HG03159 (cell line): ENCODE measurements at regions not wholly inside any gene's neighbourhood (a gene's known extent, or its start where the extent isn't known, plus 50 kb on each side); places are given as distances from the start of the nearest gene placed in this dataset.

Source experiments
- ATAC-seq: cut with Tn5 transposase; IDR thresholded peaks from one replicate; pipeline ENCODE4 v1.9.1; 2021; ENCODE audit warnings: mild to moderate bottlenecking, moderate library complexity; ENCODE audit not compliant: unreplicated experiment

DNA sequence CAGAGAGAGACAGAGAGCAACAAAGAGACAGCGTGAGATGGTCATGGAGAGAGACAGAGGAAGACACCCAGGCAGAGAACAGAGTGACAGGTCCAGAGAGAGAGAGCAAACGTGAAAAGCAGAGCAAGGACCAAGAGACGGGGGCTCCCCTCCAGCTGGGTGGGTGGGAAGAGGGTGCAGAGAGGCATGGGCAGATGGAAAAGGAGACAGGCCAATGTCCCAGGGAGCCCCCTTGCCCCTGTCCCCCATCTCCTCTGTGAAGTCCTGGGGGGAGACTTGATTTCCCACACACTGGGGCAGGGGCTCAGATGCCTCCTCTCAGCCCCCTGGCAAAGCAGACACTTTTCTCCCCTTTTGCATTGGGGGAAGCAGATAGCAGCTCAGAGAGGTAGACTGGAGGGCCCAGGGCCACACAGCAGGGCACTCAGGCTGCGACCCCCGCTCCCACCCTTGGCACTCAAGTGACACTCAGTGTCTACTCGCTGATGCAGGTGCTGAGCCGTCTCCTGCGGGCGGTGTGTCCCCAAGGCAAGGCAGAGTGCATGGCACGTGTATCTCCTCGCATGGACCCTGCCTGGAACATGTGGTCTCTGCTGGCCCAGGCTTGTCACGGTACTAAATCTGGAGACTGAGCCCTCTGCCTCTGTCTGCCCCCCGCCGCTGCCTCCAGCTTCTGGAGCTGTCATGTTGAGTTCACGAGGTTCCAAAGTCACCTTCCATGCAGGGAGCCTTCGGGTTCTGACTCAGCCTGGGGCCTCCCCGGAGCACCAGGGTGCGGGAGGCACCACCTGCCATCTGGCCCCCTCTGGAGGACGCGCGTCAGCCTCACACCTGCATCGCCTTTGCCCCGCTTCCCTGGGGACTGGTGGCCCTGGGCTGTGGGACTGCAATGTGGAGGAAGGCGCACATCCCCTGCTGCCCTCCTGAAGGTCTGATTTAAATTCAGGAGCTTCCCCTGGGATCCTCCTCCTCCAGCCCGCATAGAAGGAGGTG lies 215.9 kb upstream of the GSE1 start:
- ATAC-seq: no peak

DNA sequence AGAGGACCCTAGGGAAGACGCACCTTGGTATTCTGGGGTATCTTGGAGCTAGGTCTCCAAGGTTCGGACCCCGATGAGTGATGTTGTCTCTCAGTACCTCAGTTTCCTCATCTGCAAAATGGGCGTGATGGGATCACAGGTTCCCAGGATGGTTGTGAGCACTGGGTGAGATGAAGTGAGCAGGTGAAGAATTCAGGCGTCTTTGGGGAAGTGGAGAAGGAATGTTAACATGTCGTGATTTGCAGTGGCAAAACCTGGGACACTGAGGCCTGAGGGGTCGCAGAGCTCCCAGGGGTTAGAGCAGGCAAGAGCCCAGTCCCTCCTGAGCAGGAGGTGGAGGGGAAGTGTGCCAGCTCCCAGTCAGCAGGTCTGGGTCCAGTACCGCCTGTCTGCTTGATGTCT lies 215.1 kb upstream of the GSE1 start:
- ATAC-seq: no peak

DNA sequence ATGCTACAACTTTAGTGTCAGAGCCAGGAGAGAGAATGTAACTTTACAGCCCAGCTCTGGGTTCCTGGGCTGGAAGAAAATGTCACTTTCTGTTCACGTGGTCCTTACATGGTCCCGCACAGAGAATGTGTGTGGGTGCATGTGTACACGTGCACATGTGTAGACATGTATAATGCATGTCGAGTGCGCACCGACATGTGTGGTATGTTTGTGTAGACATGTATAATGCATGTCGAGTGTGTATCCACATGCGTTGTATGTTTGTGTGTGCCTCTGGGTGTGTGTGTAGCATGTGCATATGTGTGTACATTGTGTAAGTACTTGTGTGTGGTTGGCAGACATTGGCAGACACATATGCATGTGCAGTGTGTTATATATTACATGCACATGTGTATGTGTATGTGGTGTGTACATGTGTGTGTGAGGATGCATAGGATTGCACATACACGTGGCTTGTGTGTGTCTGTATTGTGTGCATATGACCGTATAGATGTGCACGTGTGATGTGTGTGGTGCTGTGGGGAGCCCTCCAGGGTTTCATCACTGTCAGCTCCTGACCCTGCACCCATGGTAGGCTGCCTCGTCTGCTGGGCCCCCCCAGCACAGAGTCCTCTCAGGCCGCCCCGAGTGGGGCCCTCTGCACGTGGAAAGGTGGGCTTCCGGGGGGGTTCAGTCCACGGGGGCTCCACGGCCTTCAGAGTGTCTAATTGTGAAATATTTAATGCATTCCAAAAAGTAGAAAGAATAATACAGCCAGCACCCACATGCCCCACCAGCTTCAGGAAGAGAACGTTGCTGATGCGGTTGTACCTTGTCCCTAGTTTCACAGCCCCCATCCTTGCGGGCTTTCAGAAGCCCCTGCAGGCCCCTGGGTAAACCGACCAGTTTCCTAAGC lies 214.2 kb upstream of the GSE1 start:
- no peak for ATAC-seq

DNA sequence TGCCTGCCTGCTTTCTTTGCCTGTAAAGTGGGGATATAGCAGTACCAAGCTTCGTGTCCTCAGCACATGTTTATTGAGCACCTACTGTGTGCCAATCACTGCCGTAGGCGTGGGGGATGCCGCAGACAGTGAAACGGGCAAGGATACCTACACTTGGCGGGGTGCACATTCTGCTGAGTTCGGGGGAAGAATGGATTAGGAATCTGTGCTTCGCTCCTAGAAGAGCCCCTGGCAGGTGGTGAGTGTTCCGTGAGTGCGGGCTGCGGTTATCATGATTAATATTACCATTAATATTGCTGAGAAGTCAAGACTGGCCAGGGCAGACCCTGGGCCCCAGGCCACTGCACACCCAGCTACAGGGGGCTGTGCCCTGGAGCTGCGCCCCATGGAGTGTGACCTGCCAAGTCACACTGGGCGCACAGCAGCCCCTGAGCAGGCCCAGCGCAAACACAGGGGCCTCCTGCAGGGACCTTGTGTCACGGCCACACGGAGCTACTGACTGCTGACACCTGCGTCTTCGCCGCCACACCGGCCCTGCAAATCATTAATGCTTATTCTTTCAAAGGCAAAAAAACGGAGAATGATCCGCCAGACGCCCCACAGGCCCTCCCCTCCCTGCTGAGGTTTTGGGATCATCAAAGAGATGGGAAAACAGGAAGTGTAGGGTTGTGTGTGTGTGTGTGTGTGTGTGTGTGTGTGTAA lies 213.4 kb upstream of the GSE1 start:
- no peak for ATAC-seq

DNA sequence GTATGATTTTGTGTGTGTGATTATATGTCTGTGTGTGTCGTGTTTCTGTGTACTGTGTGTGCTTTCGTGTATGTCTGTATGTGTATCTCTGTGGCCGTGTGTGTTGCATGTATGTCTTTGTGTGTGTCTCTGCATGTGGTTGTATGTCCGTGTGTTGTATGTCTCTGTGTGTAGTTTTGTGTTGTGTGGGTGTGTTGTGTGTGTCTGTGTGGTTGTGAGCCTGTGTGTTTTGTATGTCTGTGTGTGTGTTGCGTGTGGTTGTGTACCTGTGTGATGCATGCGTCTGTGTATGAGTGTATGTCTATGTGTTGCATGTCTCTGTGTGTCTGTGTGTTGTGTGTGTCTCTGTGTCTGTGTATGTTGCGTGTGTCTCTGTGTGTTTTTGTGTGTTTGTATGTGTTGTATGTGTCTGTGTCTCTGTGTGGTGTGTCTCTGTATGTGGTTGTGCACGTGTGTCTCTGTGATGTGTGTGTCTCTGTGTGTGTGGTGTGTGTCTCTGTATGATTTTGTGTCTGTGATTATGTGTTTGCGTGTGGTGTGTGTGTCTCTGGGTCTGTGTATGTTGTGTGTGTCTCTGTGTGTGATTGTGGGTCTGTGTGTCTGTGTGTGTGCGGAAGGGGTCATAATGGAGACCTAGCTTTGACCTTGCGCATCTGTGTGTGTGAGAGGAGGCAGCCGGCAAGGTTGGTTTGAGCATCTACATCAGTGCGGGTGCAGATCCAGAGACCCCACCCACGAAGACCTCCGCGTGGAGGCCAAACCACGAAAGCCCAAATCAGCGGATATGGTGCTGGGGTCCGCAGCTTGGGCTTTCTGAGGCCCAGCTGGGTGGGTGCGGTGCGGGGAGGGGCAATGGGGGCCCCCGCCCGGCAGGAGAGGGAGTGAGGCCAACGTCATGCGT lies 212.6 kb upstream of the GSE1 start:
- ATAC-seq: no peak

DNA sequence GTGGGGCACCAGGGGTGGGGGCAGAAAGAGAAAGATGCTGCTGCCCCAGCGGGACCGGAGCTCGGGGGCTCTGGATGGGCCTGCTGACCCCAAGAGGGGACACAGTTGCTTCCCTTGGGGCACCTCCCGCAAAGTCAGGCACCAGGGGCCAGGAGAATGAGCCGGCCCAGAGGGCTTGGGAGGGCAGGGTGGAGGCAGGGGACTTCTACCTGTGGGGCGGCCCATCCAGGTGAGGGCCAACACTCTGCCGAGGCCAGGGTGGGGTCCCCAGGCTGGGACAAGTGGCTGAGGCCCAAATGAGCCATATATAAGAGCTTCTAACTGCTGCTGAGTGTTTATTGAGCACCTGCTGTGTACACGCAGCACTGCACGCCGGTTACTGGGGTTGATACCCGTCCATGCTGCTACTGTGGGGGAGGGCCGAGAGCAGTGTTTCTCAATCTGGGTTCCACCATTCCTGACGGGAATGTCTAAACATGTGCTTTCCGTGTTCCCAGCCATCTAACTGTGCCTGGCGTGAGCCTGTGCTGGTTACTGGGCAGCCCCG lies 211.7 kb upstream of the GSE1 start:
- no peak for ATAC-seq

DNA sequence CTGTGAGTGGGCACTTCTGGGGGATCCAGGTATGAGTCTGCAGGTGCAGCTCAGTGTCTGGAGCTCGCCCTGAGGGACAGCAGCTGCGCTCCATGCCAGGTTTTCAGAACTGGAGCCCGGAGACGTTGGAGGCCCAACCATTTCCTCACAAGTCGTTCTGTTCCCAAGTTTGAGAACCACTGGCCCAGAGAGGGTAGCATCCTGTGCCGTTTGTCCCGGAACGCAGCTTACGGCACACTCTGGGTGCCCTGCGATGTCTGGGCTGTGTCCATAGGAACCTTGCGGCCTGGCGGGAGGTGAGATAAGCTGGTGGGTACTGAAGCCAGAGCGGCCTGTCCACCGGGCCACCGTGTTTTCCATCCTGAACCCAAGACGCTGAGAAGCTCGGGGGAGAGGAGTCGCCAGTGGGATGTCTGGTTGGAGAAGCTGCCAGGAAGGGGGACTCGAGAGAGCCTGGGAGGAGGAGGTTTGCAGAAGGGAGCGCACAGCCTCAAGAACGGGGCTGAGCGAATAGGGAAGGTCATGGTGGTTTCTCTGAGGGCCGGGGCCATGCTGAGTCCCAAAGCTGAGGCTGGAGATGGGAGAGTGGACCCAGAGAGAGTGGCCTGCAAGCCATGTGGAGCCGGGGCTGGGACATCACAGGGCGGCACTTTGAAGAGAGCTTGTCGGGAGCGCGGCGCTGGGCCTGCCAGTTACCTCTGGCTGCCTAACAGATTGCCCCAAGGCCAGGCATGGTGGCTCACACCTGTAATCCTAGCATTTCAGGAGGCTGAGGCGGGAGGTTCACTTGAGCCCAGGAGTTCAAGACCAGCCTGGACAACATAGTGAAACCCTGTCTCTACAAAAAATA lies 211.0 kb upstream of the GSE1 start:
- ATAC-seq: no peak

DNA sequence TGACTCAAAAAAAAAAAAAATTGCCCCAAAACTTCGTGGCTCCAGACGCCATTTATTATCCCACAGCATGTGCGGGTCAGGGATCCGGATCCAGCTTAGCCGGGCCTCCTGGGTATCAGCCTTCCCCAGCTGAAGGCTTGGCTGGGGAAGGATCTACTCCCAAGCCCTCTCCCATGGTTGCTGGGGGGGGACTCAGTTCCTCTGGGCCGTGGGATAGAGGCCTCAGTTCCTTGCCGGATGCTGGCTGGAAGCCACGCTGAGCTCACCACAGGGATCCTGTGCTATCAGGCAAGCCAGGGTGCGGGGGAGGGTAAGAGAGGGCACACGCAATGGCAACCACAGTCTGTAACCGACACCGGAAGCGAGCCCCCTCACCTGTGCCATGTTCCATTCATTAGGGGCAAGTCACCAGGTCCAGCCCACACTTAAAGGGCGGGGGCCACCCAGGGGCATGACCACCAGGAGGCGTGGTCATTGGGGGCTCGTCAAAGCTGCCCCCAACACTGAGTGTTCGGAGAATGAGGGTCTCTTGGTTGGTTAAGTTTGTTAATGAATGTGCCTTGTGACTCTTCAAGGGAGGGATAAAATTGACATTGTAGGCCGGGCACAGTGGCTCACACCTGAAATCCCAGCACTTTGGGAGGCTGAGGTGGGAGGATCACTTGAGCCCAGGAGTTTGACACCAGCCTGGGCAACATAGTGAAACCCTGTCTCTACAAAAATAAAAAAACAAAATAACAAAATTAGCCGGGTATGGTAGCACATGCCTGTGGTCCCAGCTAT lies 210.0 kb upstream of the GSE1 start:
- no peak for ATAC-seq

DNA sequence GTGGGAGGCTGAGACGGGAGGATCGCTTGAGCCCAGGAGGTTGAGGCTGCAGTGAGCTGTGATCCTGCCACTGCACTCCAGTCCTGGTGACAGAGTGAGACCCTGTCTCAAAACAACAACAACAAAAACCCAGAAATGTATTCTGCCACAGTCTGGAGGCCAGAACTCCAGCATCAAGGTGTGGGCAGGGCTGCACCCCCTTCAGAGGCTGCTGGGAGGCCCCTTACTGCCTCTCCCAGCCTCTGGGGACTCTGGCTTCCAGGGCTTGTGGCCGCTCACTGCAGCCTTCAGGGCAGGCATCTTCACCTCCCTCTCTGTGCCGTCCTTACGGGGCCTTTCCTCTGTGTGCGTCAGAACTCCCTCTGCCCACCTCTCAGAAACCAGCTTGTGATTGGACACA lies 209.4 kb upstream of the GSE1 start:
- ATAC-seq: no peak

DNA sequence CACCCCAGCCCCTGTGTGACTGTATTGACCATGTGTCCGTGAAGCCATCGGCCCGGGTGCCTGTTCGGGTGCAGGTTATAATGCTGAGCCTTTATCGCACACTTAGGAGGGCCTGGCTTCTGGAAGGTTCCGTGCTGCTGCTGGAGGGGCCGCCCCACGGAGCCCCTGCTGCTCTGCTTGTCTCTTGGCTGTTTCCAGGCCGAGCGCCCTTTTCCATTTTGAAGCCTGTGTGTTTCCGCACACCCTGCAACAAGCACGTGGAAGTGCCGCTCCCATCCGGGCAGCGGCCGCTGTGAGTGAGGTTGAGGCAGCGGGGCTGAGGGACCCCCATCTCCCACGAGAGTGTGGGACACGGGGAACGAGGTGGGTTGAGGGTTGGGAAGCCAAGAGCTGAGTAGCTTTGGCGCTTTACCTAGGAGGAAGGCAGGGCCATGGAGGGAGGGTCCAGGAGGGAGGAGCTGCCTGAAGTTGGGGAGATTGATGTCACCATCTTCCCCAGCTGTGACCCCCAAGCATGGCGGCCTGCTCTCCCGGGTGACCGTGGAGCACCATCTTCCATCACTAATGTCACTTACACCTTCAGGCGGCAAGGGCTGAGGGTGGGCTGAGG lies 200.1 kb upstream of the GSE1 start:
- ATAC-seq: no peak

DNA sequence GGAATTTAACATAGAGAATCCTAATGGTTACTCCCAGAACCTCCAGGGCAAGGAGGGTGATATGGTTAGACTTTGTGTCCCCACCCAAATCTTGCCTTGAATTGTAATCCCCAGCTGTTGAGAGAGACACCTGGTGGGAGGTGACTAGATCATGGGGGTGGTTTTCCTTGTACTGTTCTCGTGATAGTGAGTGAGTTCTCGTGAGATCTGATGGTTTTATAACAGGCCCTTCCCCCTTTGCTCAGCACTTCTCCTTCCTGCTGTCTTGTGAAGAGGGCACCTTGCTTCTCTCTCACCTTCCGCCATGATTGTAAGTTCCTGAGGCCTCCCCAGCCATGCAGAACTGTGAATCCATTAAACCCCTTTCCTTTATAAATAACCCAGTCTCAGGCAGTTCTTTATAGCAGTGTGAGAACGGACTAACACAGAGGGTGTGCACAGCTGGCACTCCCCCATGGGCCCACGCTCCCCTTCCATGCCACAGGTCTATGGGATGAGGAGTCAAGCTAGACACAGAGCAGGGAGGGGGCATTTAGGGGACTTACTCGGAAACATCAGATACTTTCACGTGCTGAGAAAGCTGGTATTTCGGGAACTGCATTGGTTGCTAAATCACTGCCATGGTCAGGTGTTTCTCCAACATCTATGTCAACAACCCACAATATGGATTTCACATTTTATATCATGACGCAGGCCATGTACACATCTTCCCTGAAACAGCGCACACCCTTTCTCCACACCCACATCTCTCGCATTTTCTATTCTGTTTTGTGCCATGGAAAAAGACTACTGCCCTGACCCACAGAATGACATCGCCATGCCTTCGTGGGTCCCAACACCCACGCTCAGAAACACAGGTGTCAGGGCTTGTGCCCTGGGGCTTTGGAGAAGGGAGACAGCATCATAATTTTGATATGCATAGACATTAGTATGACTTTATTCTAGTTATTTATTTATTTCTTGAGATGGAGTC lies 199.1 kb upstream of the GSE1 start:
- no peak for ATAC-seq

DNA sequence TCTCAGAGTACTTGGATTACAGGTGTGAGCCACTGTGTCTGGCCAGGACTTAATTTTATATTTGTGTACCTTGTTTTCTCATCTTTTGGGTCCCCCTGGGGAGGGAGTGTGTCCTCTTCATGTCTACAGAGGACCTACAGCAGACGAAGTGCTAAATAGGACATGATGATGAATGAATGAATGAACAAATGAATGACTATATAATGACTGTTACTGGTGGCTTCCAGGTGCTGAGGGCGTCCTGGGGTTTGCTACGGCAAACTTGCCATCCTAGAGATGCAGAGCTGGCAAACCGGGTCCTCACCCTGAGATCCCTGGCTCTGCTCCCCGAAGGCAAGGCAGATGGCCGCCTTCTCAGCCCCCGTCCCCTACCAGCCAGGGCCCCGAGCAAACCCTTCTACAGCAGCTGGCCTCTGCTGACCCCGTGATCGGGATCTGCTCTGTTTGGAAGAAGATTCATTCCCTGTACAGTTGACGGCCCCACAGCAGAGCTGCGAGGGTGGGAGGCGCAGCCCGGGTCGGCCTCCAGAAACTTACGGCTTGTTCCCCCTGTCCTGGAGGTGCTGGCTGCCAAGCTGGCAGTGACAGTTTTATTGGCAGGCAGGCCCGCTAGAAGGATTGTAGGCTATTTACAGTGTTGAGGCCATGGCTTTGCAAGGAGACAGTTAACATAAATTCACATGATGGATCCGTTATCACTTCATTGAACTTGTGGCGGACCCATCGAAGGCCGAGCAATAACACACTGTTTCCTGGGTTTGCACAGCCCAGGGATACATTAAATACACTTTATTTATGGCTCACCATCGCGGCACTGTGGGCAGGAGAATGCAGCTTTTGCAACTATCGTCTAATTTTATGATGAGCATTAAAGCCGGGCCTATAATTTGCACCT lies 197.7 kb upstream of the GSE1 start:
- ATAC-seq: no peak

DNA sequence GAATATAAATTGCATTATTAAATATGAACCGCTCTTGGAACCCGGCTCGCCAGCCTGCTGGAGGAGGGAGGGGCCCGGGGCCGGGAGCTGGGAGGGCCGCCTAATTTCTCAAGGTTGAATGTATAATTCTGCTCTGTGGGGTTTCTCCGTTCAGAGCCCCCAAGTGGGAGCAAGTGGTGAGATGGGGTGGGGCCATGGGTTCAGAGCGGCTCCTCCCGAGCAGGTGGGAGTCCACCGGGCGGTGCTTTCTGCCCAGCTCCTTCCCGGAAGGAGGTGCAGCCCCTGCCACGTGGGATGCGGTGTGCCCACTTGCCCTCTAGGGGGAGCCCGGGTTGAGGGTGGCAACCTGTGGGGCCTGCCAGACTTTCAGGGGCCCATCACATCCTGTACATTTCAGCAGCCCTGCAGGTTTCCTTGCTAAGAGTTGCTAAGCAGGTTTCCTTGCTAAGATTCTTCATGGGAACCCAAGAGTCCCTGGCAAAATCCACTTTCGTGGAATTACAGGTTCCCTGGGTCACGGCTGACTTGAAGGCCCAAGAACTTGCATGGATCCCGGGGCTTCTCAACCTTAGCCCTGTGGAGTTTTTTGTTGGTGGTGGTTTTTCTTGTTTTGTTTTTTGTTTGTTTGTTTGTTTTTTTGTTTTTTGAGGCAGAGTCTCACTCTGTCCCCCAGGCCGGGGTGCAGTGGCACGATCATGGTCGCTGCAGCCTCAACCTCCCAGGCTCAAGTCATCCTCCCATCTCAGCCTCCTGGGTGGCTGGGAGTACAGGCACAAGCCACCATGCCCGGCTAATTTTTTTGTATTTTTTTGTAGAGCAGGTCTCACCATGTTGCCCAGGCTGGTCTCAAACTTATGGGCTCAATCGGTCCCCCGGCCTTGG lies 196.7 kb upstream of the GSE1 start:
- no peak for ATAC-seq

DNA sequence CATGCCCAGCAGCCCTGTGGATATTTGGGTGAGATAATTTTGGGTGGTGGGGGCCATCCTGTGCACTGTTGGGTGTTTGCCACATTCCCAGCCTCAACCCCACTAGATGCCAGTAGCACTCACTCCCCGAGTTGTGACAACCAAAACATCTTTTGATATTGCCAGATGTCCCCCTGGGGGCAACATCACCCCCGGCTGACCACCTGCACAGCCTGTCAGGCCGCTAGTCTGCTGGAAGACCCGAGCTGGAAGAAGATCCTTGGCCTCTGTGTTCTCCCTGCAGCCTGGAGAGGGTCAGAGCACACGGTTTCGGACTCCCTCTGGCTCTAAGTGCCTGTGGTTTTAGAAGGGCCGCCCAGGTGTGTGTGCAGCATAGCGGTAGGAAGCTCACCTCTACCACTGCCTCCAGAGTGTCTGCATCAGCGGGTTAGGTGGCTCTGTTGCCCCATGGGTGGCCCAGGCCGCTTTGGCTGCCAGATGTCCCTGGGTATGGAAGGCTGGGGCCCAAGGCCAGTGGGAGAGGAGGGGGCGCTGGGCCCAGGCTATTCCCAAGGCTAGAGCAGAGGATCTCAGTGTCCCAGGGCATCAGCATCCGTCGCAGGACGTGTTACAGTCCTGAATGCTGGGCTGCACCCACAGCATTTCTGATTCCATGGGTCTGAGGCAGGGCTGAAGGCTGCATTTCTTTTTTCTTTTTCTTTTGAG lies 195.8 kb upstream of the GSE1 start:
- ATAC-seq: no peak
